Cardiac fibroblast (primary cell): ENCODE measurements at regions not wholly inside any gene's neighbourhood (a gene's known extent, or its start where the extent isn't known, plus 50 kb on each side); places are given as distances from the start of the nearest gene placed in this dataset.

Experiments
- DNase-seq, 2 donors: peaks; one replicate each; pipeline versions ENCODE4 v3.0.0 to v3.0.0-alpha.2; 2010; ENCODE audit warnings: low read depth in 2 of 2
- H3K4me3 ChIP-seq, 2 donors: replicated peaks in 1 of 2; 1 replicate in 1 of 2; 2 replicates in 1 of 2; pipeline ENCODE4 v1.5.1; 2011; ENCODE audit warnings: low read depth in 2 of 2, low read length in 2 of 2, mild to moderate bottlenecking in 2 of 2, moderate library complexity in 1 of 2
- TF ChIP-seq, protein P1 (sequence below): IDR thresholded peaks from one replicate; pipeline ENCODE4 v1.5.1; 2011; ENCODE audit warnings: low read depth, mild to moderate bottlenecking, low read length, inconsistent platforms

GRCh38 chr3:126267169-126267975, 87.0 kb upstream of the ALDH1L1 start:
- TF ChIP-seq, protein P1, sequence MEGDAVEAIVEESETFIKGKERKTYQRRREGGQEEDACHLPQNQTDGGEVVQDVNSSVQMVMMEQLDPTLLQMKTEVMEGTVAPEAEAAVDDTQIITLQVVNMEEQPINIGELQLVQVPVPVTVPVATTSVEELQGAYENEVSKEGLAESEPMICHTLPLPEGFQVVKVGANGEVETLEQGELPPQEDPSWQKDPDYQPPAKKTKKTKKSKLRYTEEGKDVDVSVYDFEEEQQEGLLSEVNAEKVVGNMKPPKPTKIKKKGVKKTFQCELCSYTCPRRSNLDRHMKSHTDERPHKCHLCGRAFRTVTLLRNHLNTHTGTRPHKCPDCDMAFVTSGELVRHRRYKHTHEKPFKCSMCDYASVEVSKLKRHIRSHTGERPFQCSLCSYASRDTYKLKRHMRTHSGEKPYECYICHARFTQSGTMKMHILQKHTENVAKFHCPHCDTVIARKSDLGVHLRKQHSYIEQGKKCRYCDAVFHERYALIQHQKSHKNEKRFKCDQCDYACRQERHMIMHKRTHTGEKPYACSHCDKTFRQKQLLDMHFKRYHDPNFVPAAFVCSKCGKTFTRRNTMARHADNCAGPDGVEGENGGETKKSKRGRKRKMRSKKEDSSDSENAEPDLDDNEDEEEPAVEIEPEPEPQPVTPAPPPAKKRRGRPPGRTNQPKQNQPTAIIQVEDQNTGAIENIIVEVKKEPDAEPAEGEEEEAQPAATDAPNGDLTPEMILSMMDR = peak; percentile 5
- H3K4me3 ChIP-seq = peak overlapping the region; percentile 32 to 43
- peak; percentile 93 to 97 for DNase-seq

- no peak for DNase-seq
- H3K4me3 ChIP-seq = no peak overlapping the region
- TF ChIP-seq, protein P1 = no peak
Observed at GRCh38 chr3:126266850-126267168, 86.4 kb upstream of the ALDH1L1 start.

- TF ChIP-seq, protein P1 = no peak
- no peak overlapping the region for H3K4me3 ChIP-seq
- DNase-seq = peak; percentile 29 to 61
Observed at GRCh38 chr3:126266291-126266840, 86.0 kb upstream of the ALDH1L1 start.

DNA sequence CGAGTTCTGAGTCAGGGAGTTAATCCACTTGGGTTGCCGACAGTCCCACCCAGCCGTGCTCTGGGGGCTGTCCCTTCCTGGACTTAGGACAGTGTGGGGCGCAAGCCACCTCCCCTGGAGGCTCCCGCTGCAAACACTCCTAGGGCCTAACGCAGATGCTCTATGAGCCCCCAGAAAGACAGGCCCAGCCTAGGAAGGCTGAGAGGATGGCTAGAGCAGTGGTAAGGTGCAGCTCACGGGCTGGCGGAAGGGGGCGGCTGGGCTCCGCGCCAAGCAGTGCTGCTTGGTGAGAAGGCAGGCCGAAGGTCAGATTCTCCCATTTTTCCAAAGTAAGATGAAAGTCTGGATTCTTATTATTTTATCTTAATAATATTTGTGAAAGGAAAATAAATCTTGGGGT, 84.6 kb upstream of the ALDH1L1 start:
- no peak for DNase-seq
- TF ChIP-seq, protein P1 = no peak

DNA sequence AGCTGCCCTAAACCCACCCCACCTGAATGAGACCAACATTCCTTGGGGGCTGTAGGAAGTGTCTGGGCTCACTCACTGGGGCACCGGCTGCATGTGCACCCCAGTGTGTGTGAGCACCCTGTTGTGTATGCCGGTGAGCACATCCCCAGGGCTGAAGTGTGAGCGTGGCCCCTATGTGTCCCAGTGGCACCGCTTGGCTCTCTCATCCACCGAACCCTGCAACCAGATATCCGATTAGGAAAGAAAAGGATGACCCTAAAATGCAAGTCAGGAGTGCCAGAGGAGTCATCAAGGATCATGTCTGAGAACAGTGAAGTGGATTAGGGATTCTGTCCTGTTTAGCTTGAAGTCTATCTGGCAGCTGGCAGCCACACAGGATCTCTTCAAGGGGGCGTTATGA, 84.0 kb upstream of the ALDH1L1 start:
- no peak overlapping the region for H3K4me3 ChIP-seq
- TF ChIP-seq, protein P1 = no peak

More for the DNA sequence above, 84.6 kb upstream of the ALDH1L1 start:
- H3K4me3 ChIP-seq = no peak overlapping the region

DNA sequence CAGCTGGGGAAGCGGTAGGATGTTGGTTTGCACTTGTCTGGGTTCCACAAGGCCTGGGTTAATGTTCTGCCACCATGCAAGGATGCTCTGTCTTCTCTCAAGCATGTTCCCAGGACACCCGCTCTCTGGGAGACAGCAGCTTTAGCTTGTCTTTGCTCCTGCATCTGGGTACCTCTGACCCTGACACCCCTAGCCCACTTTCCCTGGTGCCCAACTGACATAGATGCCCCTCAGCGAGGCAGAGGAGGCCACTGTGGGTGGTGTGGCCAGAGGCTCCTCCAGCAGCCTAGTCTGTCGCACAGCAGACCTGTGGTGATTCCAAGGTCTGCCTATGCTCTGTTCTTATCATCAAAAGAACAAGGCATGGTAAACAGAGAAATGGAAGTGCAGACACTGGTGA, 83.6 kb upstream of the ALDH1L1 start:
- H3K4me3 ChIP-seq = no peak overlapping the region
- TF ChIP-seq, protein P1 = no peak
- DNase-seq = no peak

More for the DNA sequence above, 84.0 kb upstream of the ALDH1L1 start:
- DNase-seq = no peak
